ENCODE measurements at regions not wholly inside any gene's neighbourhood (a gene's known extent, or its start where the extent isn't known, plus 50 kb on each side); places are given as distances from the start of the nearest gene placed in this dataset.

DNA sequence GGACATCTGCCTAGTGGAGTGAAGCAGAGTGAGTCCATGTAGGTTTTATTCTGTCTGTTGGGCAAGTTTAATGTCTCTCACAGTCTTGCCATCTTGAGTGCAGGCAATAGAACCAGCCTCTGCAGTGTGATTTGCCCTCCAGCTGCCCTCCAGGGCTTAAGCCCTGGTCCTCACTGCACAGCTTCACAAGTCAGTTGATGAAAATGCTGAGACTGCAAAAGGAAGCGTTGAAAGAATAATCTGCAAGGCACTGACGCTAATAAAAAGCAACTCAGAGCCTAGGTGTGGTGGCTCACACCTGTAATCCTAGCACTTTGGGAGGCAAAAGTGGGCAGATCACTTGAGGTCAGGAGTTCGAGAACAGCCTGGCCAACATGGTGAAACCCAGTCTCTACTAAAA, 54.1 kb upstream of the PHOX2B start:
- ATAC-seq: no peak
- intact Hi-C loops (cut with micrococcal nuclease): no loop called here
- no peak for DNase-seq

DNA sequence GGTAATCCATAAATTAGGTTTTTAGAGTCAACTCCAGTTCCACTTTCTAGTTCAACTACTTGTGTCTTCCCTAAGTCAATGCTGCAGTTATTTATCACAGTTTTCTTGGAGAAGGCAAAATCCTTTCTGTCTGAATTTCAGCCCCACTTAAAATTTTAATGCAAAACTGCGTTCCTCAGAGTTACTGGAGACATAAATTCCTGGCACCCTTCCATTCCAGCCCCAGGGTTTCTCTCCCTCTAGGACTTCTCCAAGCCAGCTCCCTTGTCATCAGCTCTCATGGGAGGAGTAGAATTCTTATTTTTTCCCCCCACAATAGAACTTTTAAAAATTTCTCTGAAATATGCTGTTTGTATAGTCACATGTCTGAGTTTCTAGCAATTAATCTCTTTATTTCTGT, 50.6 kb upstream of the PHOX2B start:
- no peak for DNase-seq
- intact Hi-C loops (cut with micrococcal nuclease): no loop called here
- no peak for ATAC-seq

Measured in left ventricle myocardium superior (tissue), 1 donor.